K562 (cell line): ENCODE measurements at regions not wholly inside any gene's neighbourhood (a gene's known extent, or its start where the extent isn't known, plus 50 kb on each side); places are given as distances from the start of the nearest gene placed in this dataset.

ENCODE experiments used
- ATAC-seq: fragments of 200-7000 bp; cut with Tn5 transposase; 3 replicates; pipeline ENCODE4 v1.9.1; 2020; ENCODE audit warnings: moderate library complexity
- BruUV-seq: library from RNA; stranded (reverse); fragments of 400-500 nt; replicated peaks from 2 replicates; lab custom pipeline; 2021; lab: Mats Ljungman, UMichigan
- CTCF ChIA-PET: fragments of 300-600 bp; formaldehyde crosslinking; extraction: SDS; loops from one replicate; lab custom pipeline; 2021; ENCODE audit warnings: low intra/inter-chr PET ratio; lab: Yijun Ruan, JAX
- POLR2A ChIA-PET: fragments of 300-600, 350-650 bp; sonication (Branson Sonifier 250); formaldehyde crosslinking; extraction: SDS; loops from one replicate; lab custom pipeline; 2021; ENCODE audit warnings: antibody characterized with exemption, inconsistent platforms; lab: Yijun Ruan, JAX
- DNase-seq, 4 experiments: peaks; one replicate each; pipeline versions ENCODE4 v3.0.0 to v3.0.0-alpha.2; 2011 to 2018; ENCODE audit warnings: low spot score in 3 of 4, mixed read lengths in 3 of 4; ENCODE audit errors: extremely low read depth in 1 of 4
- FAIRE-seq: peaks from 2 replicates; lab custom pipeline; 2011; peaks lifted over from hg19 to GRCh38; lab: Jason Lieb, UNC
- H2AFZ ChIP-seq: 2 replicates; pipeline ENCODE4 v1.6.0; 2011; ENCODE audit warnings: low read depth, low read length, control low read depth, inconsistent platforms
- H3K27ac ChIP-seq: fragments of 200-600 bp; 3 replicates; pipeline ENCODE4 v1.8.0; 2011; ENCODE audit warnings: low read depth, mild to moderate bottlenecking, control low read depth, inconsistent platforms, low read length, moderate library complexity, mixed read lengths; ENCODE audit errors: extremely low read depth
- H3K27me3 ChIP-seq, 2 experiments: fragments of 300-600 bp in 1 of 2; 2 replicates in 1 of 2; 3 replicates in 1 of 2; pipeline versions ENCODE4 v1.6.0 to v1.8.0; 2011; ENCODE audit warnings: inconsistent platforms in 2 of 2, low read length in 2 of 2, mild to moderate bottlenecking in 1 of 2, mixed read lengths in 1 of 2, moderate library complexity in 1 of 2; ENCODE audit not compliant: control insufficient read depth in 2 of 2, insufficient read depth in 2 of 2
- H3K36me3 ChIP-seq: fragments of 300-600 bp; 3 replicates; pipeline ENCODE4 v1.8.0; 2011; ENCODE audit warnings: mild to moderate bottlenecking, low read length, inconsistent platforms; ENCODE audit not compliant: control insufficient read depth, insufficient read depth
- H3K4me1 ChIP-seq, 2 experiments: fragments of 200-600 bp in 1 of 2; replicated peaks in 1 of 2; 2 replicates in 1 of 2; 3 replicates in 1 of 2; pipeline versions ENCODE4 v1.5.1 to v1.8.0; 2011; ENCODE audit warnings: inconsistent platforms in 2 of 2, low read length in 2 of 2, mild to moderate bottlenecking in 1 of 2, mixed read lengths in 1 of 2, moderate library complexity in 1 of 2; ENCODE audit not compliant: control insufficient read depth in 2 of 2, insufficient read depth in 2 of 2
- H3K4me2 ChIP-seq: 2 replicates; pipeline ENCODE4 v1.6.1; 2011; ENCODE audit warnings: low read length, control low read depth, inconsistent platforms, mixed read lengths; ENCODE audit not compliant: insufficient read depth
- H3K4me3 ChIP-seq: fragments of 200-600 bp; sonication (generic), shearing (Covaris generic); 2 replicates; pipeline ENCODE4 v1.5.1; 2016; ENCODE audit warnings: control low read depth, inconsistent platforms
- H3K79me2 ChIP-seq: fragments of 200-600 bp; 3 replicates; pipeline ENCODE4 v1.8.0; 2011; ENCODE audit warnings: low read length, inconsistent platforms; ENCODE audit not compliant: control insufficient read depth, insufficient read depth
- H3K9ac ChIP-seq, 2 experiments: 2 replicates each; pipeline versions ENCODE4 v1.6.0 to v1.6.1; 2011; ENCODE audit warnings: low read depth in 2 of 2, low read length in 2 of 2, control low read depth in 1 of 2, inconsistent platforms in 1 of 2, mild to moderate bottlenecking in 1 of 2, mixed read lengths in 1 of 2; ENCODE audit not compliant: insufficient read depth in 1 of 2
- H3K9me1 ChIP-seq: one replicate; pipeline ENCODE4 v1.6.0; 2011; ENCODE audit warnings: inconsistent platforms, mild to moderate bottlenecking, low read length, moderate library complexity; ENCODE audit not compliant: control insufficient read depth, insufficient read depth
- H3K9me3 ChIP-seq: replicated peaks from 2 replicates; pipeline ENCODE4 v1.5.1; 2011; ENCODE audit warnings: low read depth, low read length, inconsistent platforms; ENCODE audit not compliant: control insufficient read depth, insufficient read depth
- H4K20me1 ChIP-seq: replicated peaks from 2 replicates; pipeline ENCODE4 v1.6.1; 2011; ENCODE audit warnings: low read length, inconsistent platforms, mixed read lengths; ENCODE audit not compliant: control insufficient read depth, insufficient read depth
- HDAC2 ChIP-seq: fragments of 450-650 bp; IDR thresholded peaks from 2 replicates; pipeline ENCODE4 v1.6.1; 2016; ENCODE audit warnings: mild to moderate bottlenecking
- HNRNPK ChIP-seq: fragments of 200-400 bp; formaldehyde crosslinking; IDR thresholded peaks from one replicate; pipeline ENCODE4 v1.6.1; 2018; ENCODE audit warnings: mild to moderate bottlenecking, low read depth, low read length; ENCODE audit not compliant: poor library complexity, severe bottlenecking
- NCOA4 ChIP-seq: fragments of 450-650 bp; IDR thresholded peaks from 2 replicates; pipeline ENCODE4 v1.6.1; 2018; ENCODE audit warnings: mild to moderate bottlenecking; ENCODE audit not compliant: partially characterized antibody
- PCBP2 ChIP-seq: fragments of 200-400 bp; formaldehyde crosslinking; IDR thresholded peaks from 2 replicates; pipeline ENCODE4 v1.6.1; 2018; ENCODE audit warnings: low read length, low read depth, mild to moderate bottlenecking, moderate library complexity; ENCODE audit not compliant: poor library complexity, severe bottlenecking
- PHB2 ChIP-seq: fragments of 450-650 bp; IDR thresholded peaks from 2 replicates; pipeline ENCODE4 v1.6.1; 2017; ENCODE audit warnings: low read depth
- RAD21 ChIP-seq, 2 experiments: fragments of 250-450 bp in 1 of 2; fragments of 450-650 bp in 1 of 2; sonication (Bioruptor Pico) in 1 of 2; formaldehyde crosslinking in 1 of 2; IDR thresholded peaks in 1 of 2; conservative IDR thresholded peaks in 1 of 2; 2 replicates each; pipeline versions ENCODE4 v1.4.0 to v1.8.0; 2020 to 2022; ENCODE audit warnings: mild to moderate bottlenecking in 2 of 2, moderate library complexity in 1 of 2
- RCOR1 ChIP-seq, 2 experiments: IDR thresholded peaks; 2 replicates each; pipeline ENCODE4 v1.6.1; 2012; ENCODE audit warnings: low read depth in 2 of 2, low read length in 2 of 2, borderline replicate concordance in 1 of 2, improper control_type of control experiment in 1 of 2
- TARDBP ChIP-seq: fragments of 450-650 bp; IDR thresholded peaks from 2 replicates; pipeline ENCODE4 v1.6.1; 2016
- TBP ChIP-seq: optimal IDR thresholded peaks from 2 replicates; pipeline ENCODE3; 2011; ENCODE audit warnings: low read depth, low read length, improper control_type of control experiment
- ZNF766 ChIP-seq: fragments of 200-800 bp; sonication (Bioruptor generic); conservative IDR thresholded peaks from 2 replicates; pipeline ENCODE4 v1.6.1; 2016; ENCODE audit warnings: missing genetic modification characterization, missing compliant biosample characterization
- WGBS: fragments of 100-300 bp; shearing (Covaris generic); methylation state at CpG from one replicate; pipeline ENCODE4 v1.1.6; 2016; ENCODE audit warnings: low coverage, mixed read lengths; ENCODE audit not compliant: insufficient coverage; ENCODE audit errors: missing lambda C conversion rate; 5-methylcytosine and 5-hydroxymethylcytosine counted together
- in situ Hi-C: fragments of 300-500 bp; cut with MboI; formaldehyde crosslinking; loops from 4 replicates; pipeline ENCODE4 v1.15.0; 2018; ENCODE audit warnings: inconsistent platforms, mixed read lengths
- intact Hi-C: fragments of 100-400 bp; cut with micrococcal nuclease; formaldehyde crosslinking; loops from 2 replicates; pipeline ENCODE4 v1.14.2; 2022

- TF ChIP-seq PHB2 (no peak), RAD21 (CRISPR knock-in tag; conservative IDR thresholded peaks at IDR 0.05 in 1 of 2, IDR thresholded peaks at IDR 0.05 in 1 of 2) (no peak), ZNF766 (CRISPR knock-in tag) (no peak), HNRNPK (no peak), HDAC2 (no peak), RCOR1 (IDR thresholded peaks at IDR 0.05; ENCODE audit: borderline replicate concordance in 1 of 2, low read depth in 2 of 2, low read length in 2 of 2) (no peak), NCOA4 (no peak)
Measured at GRCh38 chr20:40592941-40593340, 96.1 kb downstream of the MAFB start (continued).

- no peaks in the 10 kb centered on the region for H3K4me1 ChIP-seq
- ChIA-PET POLR2A (no interaction called here), CTCF (no interaction called here)
- FAIRE-seq (no peak), DNase-seq (no peak), ATAC-seq (no peak)
- BruUV-seq, result no TSS peak
- no peak overlapping the region for H3K4me2 ChIP-seq
- H3K27ac ChIP-seq, result no peak overlapping the region
- no peak overlapping the region for H3K4me3 ChIP-seq
- intact Hi-C loops (no loop called here), in situ Hi-C loops (no loop called here)
- H3K27me3 ChIP-seq, result no peaks in the 10 kb centered on the region; a peak in 1 of 5 replicates
- no peaks in the 10 kb centered on the region for H3K9me3 ChIP-seq
- no peaks in the 10 kb centered on the region for H3K79me2 ChIP-seq
- TF ChIP-seq TBP (no peak), PCBP2 (no peak), TARDBP (no peak)
- no peaks in the 10 kb centered on the region for H4K20me1 ChIP-seq
- H3K9ac ChIP-seq, result no peak overlapping the region
- H3K9me1 ChIP-seq, result no peaks in the 10 kb centered on the region
- H2AFZ ChIP-seq, result no peak overlapping the region
- 0% methylated on average over 1 of the region's 1 CpG for WGBS
- no peaks in the 10 kb centered on the region for H3K36me3 ChIP-seq
Measured at GRCh38 chr20:40591536-40591935, 97.5 kb downstream of the MAFB start.
